ENCODE measurements at regions not wholly inside any gene's neighbourhood (a gene's known extent, or its start where the extent isn't known, plus 50 kb on each side); places are given as distances from the start of the nearest gene placed in this dataset.

DNA sequence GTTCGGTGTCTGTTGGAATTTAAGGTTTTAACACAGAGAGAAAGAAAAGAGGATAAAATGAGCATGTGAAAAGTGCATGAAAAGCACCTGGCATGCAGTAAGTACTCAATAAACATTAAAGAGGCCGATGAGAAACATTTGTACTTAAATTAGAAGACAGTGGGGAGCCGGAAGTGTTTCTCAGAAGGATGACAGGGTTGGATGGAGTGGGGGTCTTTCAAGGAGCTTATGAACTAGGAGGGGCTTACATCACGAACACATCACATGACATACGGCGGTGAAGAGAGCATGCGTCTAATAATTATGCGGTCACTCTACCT lies 83.8 kb upstream of the FZD7 start:
- H2AFZ ChIP-seq (ENCODE audit: control insufficient read depth, low read length) = no peak overlapping the region
- H3K9me1 ChIP-seq (ENCODE audit: control insufficient read depth, extremely low read depth, insufficient read depth, low read length) = no peaks in the 10 kb centered on the region
- no peak overlapping the region for H3K27ac ChIP-seq (ENCODE audit: control insufficient read depth, insufficient read depth, low read length)
- no peaks in the 10 kb centered on the region for H3K36me3 ChIP-seq (ENCODE audit: control insufficient read depth in 2 of 2, extremely low read depth in 1 of 2, insufficient read depth in 2 of 2, low read length in 2 of 2)
- no peak for TF ChIP-seq EZH2 (IDR thresholded peaks at IDR 0.05; ENCODE audit: low read length)
- TF ChIP-seq, protein P1, sequence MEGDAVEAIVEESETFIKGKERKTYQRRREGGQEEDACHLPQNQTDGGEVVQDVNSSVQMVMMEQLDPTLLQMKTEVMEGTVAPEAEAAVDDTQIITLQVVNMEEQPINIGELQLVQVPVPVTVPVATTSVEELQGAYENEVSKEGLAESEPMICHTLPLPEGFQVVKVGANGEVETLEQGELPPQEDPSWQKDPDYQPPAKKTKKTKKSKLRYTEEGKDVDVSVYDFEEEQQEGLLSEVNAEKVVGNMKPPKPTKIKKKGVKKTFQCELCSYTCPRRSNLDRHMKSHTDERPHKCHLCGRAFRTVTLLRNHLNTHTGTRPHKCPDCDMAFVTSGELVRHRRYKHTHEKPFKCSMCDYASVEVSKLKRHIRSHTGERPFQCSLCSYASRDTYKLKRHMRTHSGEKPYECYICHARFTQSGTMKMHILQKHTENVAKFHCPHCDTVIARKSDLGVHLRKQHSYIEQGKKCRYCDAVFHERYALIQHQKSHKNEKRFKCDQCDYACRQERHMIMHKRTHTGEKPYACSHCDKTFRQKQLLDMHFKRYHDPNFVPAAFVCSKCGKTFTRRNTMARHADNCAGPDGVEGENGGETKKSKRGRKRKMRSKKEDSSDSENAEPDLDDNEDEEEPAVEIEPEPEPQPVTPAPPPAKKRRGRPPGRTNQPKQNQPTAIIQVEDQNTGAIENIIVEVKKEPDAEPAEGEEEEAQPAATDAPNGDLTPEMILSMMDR (optimal IDR thresholded peaks at IDR 0.05 in 1 of 3, IDR thresholded peaks at IDR 0.05 in 1 of 3, conservative IDR thresholded peaks at IDR 0.05 in 1 of 3; ENCODE audit: extremely low read depth in 1 of 3, insufficient read depth in 2 of 3, low read length in 3 of 3) = no peak
- H3K4me2 ChIP-seq (ENCODE audit: control insufficient read depth, extremely low read depth, insufficient read depth, low read depth, low read length) = no peak overlapping the region
- H3K9me3 ChIP-seq (ENCODE audit: control insufficient read depth, low read depth, low read length) = no peaks in the 10 kb centered on the region
- no peaks in the 10 kb centered on the region for H3K27me3 ChIP-seq (ENCODE audit: control insufficient read depth, extremely low read depth, insufficient read depth, low read length)
- H3K79me2 ChIP-seq (ENCODE audit: control insufficient read depth, insufficient read depth, low read length) = no peaks in the 10 kb centered on the region
- no peaks in the 10 kb centered on the region for H4K20me1 ChIP-seq (ENCODE audit: control insufficient read depth, extremely low read depth, insufficient read depth, low read length)
- no peak for FAIRE-seq
- DNase-seq (ENCODE audit: low read depth, low spot score) = no peak
- H3K9ac ChIP-seq (ENCODE audit: control insufficient read depth, extremely low read depth, insufficient read depth, low read length) = no peak overlapping the region
- dilution Hi-C loops (cut with MboI; ENCODE audit: extremely low pct_ligation_motif_present, low sequenced_read_pairs) = no loop called here
- no peak overlapping the region for H3K4me3 ChIP-seq (ENCODE audit: control insufficient read depth in 2 of 3, extremely low read depth in 1 of 3, insufficient read depth in 2 of 3, low read depth in 1 of 3, low read length in 3 of 3)
- no peaks in the 10 kb centered on the region for H3K4me1 ChIP-seq (ENCODE audit: control insufficient read depth, extremely low read depth, insufficient read depth, low read length)

DNA sequence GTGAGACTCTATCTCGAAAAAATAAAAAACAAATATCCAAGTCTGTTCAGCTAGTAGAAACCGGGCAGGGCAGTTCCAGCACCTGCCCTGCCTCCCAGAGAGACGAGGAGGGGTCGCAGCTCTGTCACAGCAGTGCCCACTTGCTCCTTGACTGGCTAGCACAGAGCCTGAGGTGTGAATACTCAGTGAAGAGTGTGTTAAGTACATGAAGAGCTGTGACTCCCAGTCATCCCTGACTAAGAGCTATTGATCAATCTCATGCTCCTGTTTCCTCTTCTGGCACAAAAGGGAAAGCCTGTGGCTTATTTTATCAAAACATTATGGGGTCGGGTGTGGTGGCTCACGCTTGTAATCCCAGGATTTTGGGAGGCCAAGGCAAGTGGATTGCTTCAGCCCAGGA lies 83.0 kb upstream of the FZD7 start:
- H3K27ac ChIP-seq (ENCODE audit: control insufficient read depth, insufficient read depth, low read length) = no peak overlapping the region
- H3K4me3 ChIP-seq (ENCODE audit: control insufficient read depth in 2 of 3, extremely low read depth in 1 of 3, insufficient read depth in 2 of 3, low read depth in 1 of 3, low read length in 3 of 3) = no peak overlapping the region
- H3K9ac ChIP-seq (ENCODE audit: control insufficient read depth, extremely low read depth, insufficient read depth, low read length) = no peak overlapping the region
- no peaks in the 10 kb centered on the region for H3K4me1 ChIP-seq (ENCODE audit: control insufficient read depth, extremely low read depth, insufficient read depth, low read length)
- dilution Hi-C loops (cut with MboI; ENCODE audit: extremely low pct_ligation_motif_present, low sequenced_read_pairs) = no loop called here
- DNase-seq (ENCODE audit: low read depth, low spot score) = no peak
- no peak for FAIRE-seq
- H4K20me1 ChIP-seq (ENCODE audit: control insufficient read depth, extremely low read depth, insufficient read depth, low read length) = no peaks in the 10 kb centered on the region
- H3K9me3 ChIP-seq (ENCODE audit: control insufficient read depth, low read depth, low read length) = no peaks in the 10 kb centered on the region
- H3K27me3 ChIP-seq (ENCODE audit: control insufficient read depth, extremely low read depth, insufficient read depth, low read length) = no peaks in the 10 kb centered on the region
- H2AFZ ChIP-seq (ENCODE audit: control insufficient read depth, low read length) = no peak overlapping the region
- no peaks in the 10 kb centered on the region for H3K9me1 ChIP-seq (ENCODE audit: control insufficient read depth, extremely low read depth, insufficient read depth, low read length)
- TF ChIP-seq, protein P1 (optimal IDR thresholded peaks at IDR 0.05 in 1 of 3, IDR thresholded peaks at IDR 0.05 in 1 of 3, conservative IDR thresholded peaks at IDR 0.05 in 1 of 3; ENCODE audit: extremely low read depth in 1 of 3, insufficient read depth in 2 of 3, low read length in 3 of 3) = no peak
- no peak for TF ChIP-seq EZH2 (IDR thresholded peaks at IDR 0.05; ENCODE audit: low read length)
- no peak overlapping the region for H3K4me2 ChIP-seq (ENCODE audit: control insufficient read depth, extremely low read depth, insufficient read depth, low read depth, low read length)
- H3K79me2 ChIP-seq (ENCODE audit: control insufficient read depth, insufficient read depth, low read length) = no peaks in the 10 kb centered on the region
- H3K36me3 ChIP-seq (ENCODE audit: control insufficient read depth in 2 of 2, extremely low read depth in 1 of 2, insufficient read depth in 2 of 2, low read length in 2 of 2) = no peaks in the 10 kb centered on the region
